HepG2 (cell line): ENCODE measurements at regions not wholly inside any gene's neighbourhood (a gene's known extent, or its start where the extent isn't known, plus 50 kb on each side); places are given as distances from the start of the nearest gene placed in this dataset.

Source experiments
- ATAC-seq: fragments of 200-7000 bp; cut with Tn5 transposase; 3 replicates; pipeline ENCODE4 v1.9.1; 2020; ENCODE audit warnings: mild to moderate bottlenecking, moderate library complexity
- BruUV-seq: library from RNA; stranded (reverse); fragments of 400-500 nt; replicated peaks from 2 replicates; lab custom pipeline; 2021; lab: Mats Ljungman, UMichigan
- CTCF ChIA-PET: fragments of 300-600 bp; formaldehyde crosslinking; extraction: SDS; loops from one replicate; lab custom pipeline; 2021; ENCODE audit warnings: low total read pairs, inconsistent platforms, low intra/inter-chr PET ratio; lab: Yijun Ruan, JAX
- POLR2A ChIA-PET: fragments of 350-600 bp; sonication (Branson Sonifier 250); formaldehyde crosslinking; loops from one replicate; lab custom pipeline; 2020; ENCODE audit warnings: antibody characterized with exemption, inconsistent platforms; lab: Yijun Ruan, JAX
- DNase-seq: peaks from one replicate; pipeline ENCODE4 v3.0.0-alpha.2; 2015; ENCODE audit warnings: low spot score
- FAIRE-seq: peaks from 3 replicates; lab custom pipeline; 2011; peaks lifted over from hg19 to GRCh38; lab: Jason Lieb, UNC
- H2AFZ ChIP-seq: one replicate; pipeline ENCODE4 v1.6.1; 2011; ENCODE audit warnings: low read length, inconsistent platforms
- H3K27ac ChIP-seq: fragments of 300-600 bp; 3 replicates; pipeline ENCODE4 v1.8.0; 2011; ENCODE audit warnings: mixed run types, mild to moderate bottlenecking, mixed read lengths, low read length, inconsistent platforms; ENCODE audit not compliant: insufficient read depth; ENCODE audit errors: extremely low read length
- H3K27me3 ChIP-seq, 2 experiments: fragments of 200-600 bp in 1 of 2; 2 replicates in 1 of 2; 3 replicates in 1 of 2; pipeline versions ENCODE4 v1.6.0 to v1.8.0; 2011; ENCODE audit warnings: low read length in 2 of 2, mild to moderate bottlenecking in 2 of 2, moderate library complexity in 2 of 2, inconsistent platforms in 1 of 2; ENCODE audit not compliant: insufficient read depth in 2 of 2, control insufficient read depth in 1 of 2
- H3K36me3 ChIP-seq, 2 experiments: fragments of 200-600 bp in 1 of 2; replicated peaks in 1 of 2; 2 replicates in 1 of 2; 3 replicates in 1 of 2; pipeline versions ENCODE4 v1.5.1 to v1.8.0; 2011; ENCODE audit warnings: low read length in 2 of 2, inconsistent platforms in 1 of 2; ENCODE audit not compliant: insufficient read depth in 2 of 2, control insufficient read depth in 1 of 2
- H3K4me1 ChIP-seq: 2 replicates; pipeline ENCODE4 v1.5.1; 2012; ENCODE audit warnings: low read length, inconsistent platforms; ENCODE audit not compliant: insufficient read depth
- H3K4me2 ChIP-seq: 2 replicates; pipeline ENCODE4 v1.6.0; 2011; ENCODE audit warnings: low read depth, low read length, inconsistent platforms
- H3K4me3 ChIP-seq, 3 experiments: fragments of 200-600 bp in 1 of 3; sonication (generic), shearing (Covaris generic) in 1 of 3; replicated peaks in 1 of 3; 2 replicates each; pipeline ENCODE4 v1.5.1; 2011 to 2016; ENCODE audit warnings: low read length in 3 of 3, inconsistent platforms in 2 of 3, low read depth in 2 of 3, mild to moderate bottlenecking in 2 of 3, control low read depth in 1 of 3, mixed read lengths in 1 of 3; ENCODE audit not compliant: insufficient read depth in 1 of 3
- H3K79me2 ChIP-seq: one replicate; pipeline ENCODE4 v1.6.1; 2011; ENCODE audit warnings: low read length, inconsistent platforms; ENCODE audit not compliant: insufficient read depth
- H3K9ac ChIP-seq: 2 replicates; pipeline ENCODE4 v1.6.0; 2011; ENCODE audit warnings: mild to moderate bottlenecking, low read depth, low read length, inconsistent platforms; ENCODE audit not compliant: insufficient read depth
- H3K9me3 ChIP-seq: 2 replicates; pipeline ENCODE4 v1.5.1; 2012; ENCODE audit warnings: mild to moderate bottlenecking, low read length
- H4K20me1 ChIP-seq: 2 replicates; pipeline ENCODE4 v1.6.0; 2011; ENCODE audit warnings: inconsistent platforms, mild to moderate bottlenecking, low read length, moderate library complexity; ENCODE audit not compliant: insufficient read depth
- CREB1 ChIP-seq, 2 experiments: fragments of 450-650 bp in 1 of 2; IDR thresholded peaks; 2 replicates each; pipeline ENCODE4 v1.6.1; 2016 to 2017; ENCODE audit warnings: control low read depth in 1 of 2, mild to moderate bottlenecking in 1 of 2, missing compliant biosample characterization in 1 of 2, missing genetic modification characterization in 1 of 2
- ETS1 ChIP-seq: sonication (generic); formaldehyde crosslinking; IDR thresholded peaks from 2 replicates; pipeline ENCODE4 v1.4.0; 2020; ENCODE audit warnings: missing genetic modification reagents
- NPAS2 ChIP-seq: sonication (generic); formaldehyde crosslinking; IDR thresholded peaks from 2 replicates; pipeline ENCODE4 v1.8.0; 2022; ENCODE audit warnings: mild to moderate bottlenecking, missing genetic modification reagents, borderline replicate concordance
- RCOR2 ChIP-seq: IDR thresholded peaks from 2 replicates; pipeline ENCODE4 v1.6.1; 2016; ENCODE audit warnings: missing biosample characterization, missing genetic modification reagents
- SUZ12 ChIP-seq: fragments of 150-350 bp; IDR thresholded peaks from 2 replicates; pipeline ENCODE4 v1.6.1; 2014; ENCODE audit warnings: low read depth, low read length
- ZBTB14 ChIP-seq: sonication (generic); formaldehyde crosslinking; IDR thresholded peaks from 2 replicates; pipeline ENCODE4 v1.4.0; 2020; ENCODE audit warnings: missing genetic modification reagents
- ZNF225 ChIP-seq: sonication (generic); formaldehyde crosslinking; IDR thresholded peaks from 2 replicates; pipeline ENCODE4 v1.4.0; 2020; ENCODE audit warnings: mild to moderate bottlenecking, missing genetic modification reagents
- ZNF256 ChIP-seq: sonication (generic); formaldehyde crosslinking; conservative IDR thresholded peaks from 2 replicates; pipeline ENCODE4 v1.4.0; 2020; ENCODE audit warnings: missing genetic modification reagents
- ZNF558 ChIP-seq: sonication (generic); formaldehyde crosslinking; IDR thresholded peaks from 2 replicates; pipeline ENCODE4 v1.9.0; 2022; ENCODE audit warnings: mild to moderate bottlenecking, missing genetic modification reagents, borderline replicate concordance
- ZNF770 ChIP-seq: sonication (generic); formaldehyde crosslinking; IDR thresholded peaks from 2 replicates; pipeline ENCODE4 v1.5.0; 2020; ENCODE audit warnings: mild to moderate bottlenecking, missing genetic modification reagents
- ZNF839 ChIP-seq: sonication (generic); formaldehyde crosslinking; IDR thresholded peaks from 2 replicates; pipeline ENCODE4 v1.4.0; 2020; ENCODE audit warnings: missing genetic modification reagents, mild to moderate bottlenecking, borderline replicate concordance
- WGBS: methylation state at CpG from one replicate; pipeline ENCODE4 v1.1.6; 2017; ENCODE audit warnings: low lambda C conversion rate; 5-methylcytosine and 5-hydroxymethylcytosine counted together
- in situ Hi-C: cut with HindIII; loops from 2 replicates; pipeline ENCODE4 v1.10.0; 2017; ENCODE audit warnings: low pct_unique_long_range_greater_than_20kb; ENCODE audit not compliant: extremely low pct_ligation_motif_present
- intact Hi-C: fragments of 100-400 bp; cut with micrococcal nuclease; formaldehyde crosslinking; loops from one replicate; pipeline ENCODE4 v1.10.0; 2022; ENCODE audit not compliant: unreplicated experiment

GRCh38 chr2:136696438-136696837, 68.9 kb upstream of the THSD7B start (continued):
- no peak for TF ChIP-seq ZNF770 (CRISPR knock-in tag)

- WGBS, result 0% methylated on average over 5 of the region's 5 CpGs
- ChIA-PET POLR2A (no interaction called here), CTCF (no interaction called here)
- no peak for FAIRE-seq
- Histone ChIP-seq H3K9me3 (no peaks in the 10 kb centered on the region), H3K4me3 (no peak overlapping the region), H3K36me3 (no peaks in the 10 kb centered on the region), H2AFZ (no peak overlapping the region), H4K20me1 (no peaks in the 10 kb centered on the region), H3K9ac (no peak overlapping the region), H3K79me2 (no peaks in the 10 kb centered on the region), H3K27me3 (no peaks in the 10 kb centered on the region), H3K4me2 (no peak overlapping the region), H3K27ac (no peak overlapping the region), H3K4me1 (no peaks in the 10 kb centered on the region)
- BruUV-seq, result no TSS peak
- intact Hi-C loops (no loop called here), in situ Hi-C loops (no loop called here)
- no peak for ATAC-seq
- no peak for TF ChIP-seq RCOR2 (CRISPR knock-in tag)
- TF ChIP-seq ZBTB14 (CRISPR knock-in tag), result no peak
- no peak for TF ChIP-seq CREB1 (IDR thresholded peaks at IDR 0.05)
- TF ChIP-seq CREB1 (CRISPR knock-in tag; IDR thresholded peaks at IDR 0.05), result no peak
- TF ChIP-seq ZNF770 (CRISPR knock-in tag), result no peak
- TF ChIP-seq ZNF839 (CRISPR knock-in tag), result no peak
- TF ChIP-seq ZNF225 (CRISPR knock-in tag), result no peak
- TF ChIP-seq SUZ12, result no peak
- no peak for TF ChIP-seq NPAS2 (CRISPR knock-in tag)
- TF ChIP-seq ZNF558 (CRISPR knock-in tag), result no peak
- no peak for TF ChIP-seq ZNF256 (CRISPR knock-in tag)
- no peak for TF ChIP-seq ETS1
- DNase-seq, result no peak
Measured at GRCh38 chr2:136693966-136694365, 71.4 kb upstream of the THSD7B start.
